Endothelial cell of umbilical vein (primary cell): ENCODE measurements at regions not wholly inside any gene's neighbourhood (a gene's known extent, or its start where the extent isn't known, plus 50 kb on each side); places are given as distances from the start of the nearest gene placed in this dataset.

Experiments used
- BruUV-seq: library from RNA; stranded (reverse); fragments of 400-500 nt; replicated peaks from 2 replicates; lab custom pipeline; 2021; lab: Mats Ljungman, UMichigan
- CTCF ChIA-PET: fragments of 300-600, 350-600 bp; sonication (Branson Sonifier 250); formaldehyde crosslinking; loops from one replicate; lab custom pipeline; 2021; ENCODE audit warnings: antibody characterized with exemption, inconsistent platforms; lab: Charles Lee
- POLR2A ChIA-PET: fragments of 300-600, 350-600 bp; sonication (Branson Sonifier 250); formaldehyde crosslinking; loops from one replicate; lab custom pipeline; 2021; ENCODE audit warnings: antibody characterized with exemption, inconsistent platforms; lab: Charles Lee
- DNase-seq: peaks from one replicate; pipeline ENCODE4 v3.0.0-alpha.2; 2011; ENCODE audit warnings: low read depth, low spot score
- FAIRE-seq: peaks from 2 replicates; lab custom pipeline; 2011; peaks lifted over from hg19 to GRCh38; lab: Jason Lieb, UNC
- H2AFZ ChIP-seq: 2 replicates; pipeline ENCODE4 v1.6.0; 2012; ENCODE audit warnings: low read depth, low read length, control low read depth, inconsistent platforms
- H3K27ac ChIP-seq: 2 replicates; pipeline ENCODE4 v1.5.1; 2011; ENCODE audit warnings: low read depth, mild to moderate bottlenecking, control low read depth, low read length, moderate library complexity; ENCODE audit not compliant: insufficient read depth
- H3K27me3 ChIP-seq, 2 experiments: 2 replicates each; pipeline versions ENCODE4 v1.6.0 to v1.6.1; 2011; ENCODE audit warnings: low read length in 2 of 2, mixed read lengths in 1 of 2; ENCODE audit not compliant: control insufficient read depth in 2 of 2, insufficient read depth in 2 of 2
- H3K36me3 ChIP-seq, 2 experiments: 2 replicates in 1 of 2; 3 replicates in 1 of 2; pipeline ENCODE4 v1.5.1; 2011; ENCODE audit warnings: low read length in 2 of 2, mild to moderate bottlenecking in 1 of 2, moderate library complexity in 1 of 2; ENCODE audit not compliant: control insufficient read depth in 2 of 2, insufficient read depth in 2 of 2; ENCODE audit errors: extremely low read depth in 1 of 2
- H3K4me1 ChIP-seq: 3 replicates; pipeline ENCODE4 v1.5.1; 2011; ENCODE audit warnings: mild to moderate bottlenecking, low read length; ENCODE audit not compliant: control insufficient read depth, insufficient read depth; ENCODE audit errors: extremely low read depth
- H3K4me2 ChIP-seq: 2 replicates; pipeline ENCODE4 v1.6.1; 2011; ENCODE audit warnings: low read length, control low read depth, mixed read lengths; ENCODE audit not compliant: insufficient read depth
- H3K4me3 ChIP-seq, 3 experiments: fragments of 200-600 bp in 1 of 3; sonication (generic), shearing (Covaris generic) in 1 of 3; replicated peaks in 1 of 3; 2 replicates each; pipeline ENCODE4 v1.5.1; 2011 to 2016; ENCODE audit warnings: control low read depth in 3 of 3, low read length in 3 of 3, mild to moderate bottlenecking in 2 of 3, inconsistent platforms in 1 of 3, low read depth in 1 of 3, moderate library complexity in 1 of 3; ENCODE audit not compliant: insufficient read depth in 1 of 3
- H3K79me2 ChIP-seq: 2 replicates; pipeline ENCODE4 v1.6.0; 2012; ENCODE audit warnings: low read length, inconsistent platforms; ENCODE audit not compliant: control insufficient read depth, insufficient read depth
- H3K9ac ChIP-seq: replicated peaks from 2 replicates; pipeline ENCODE3; 2011; ENCODE audit warnings: low read length, control low read depth; ENCODE audit not compliant: insufficient read depth; ENCODE audit errors: extremely low read depth
- H3K9me1 ChIP-seq: replicated peaks from 3 replicates; pipeline ENCODE4 v1.6.0; 2011; ENCODE audit warnings: mild to moderate bottlenecking, low read length; ENCODE audit not compliant: control insufficient read depth, insufficient read depth; ENCODE audit errors: extremely low read depth
- H3K9me3 ChIP-seq: replicated peaks from 2 replicates; pipeline ENCODE4 v1.5.1; 2012; ENCODE audit warnings: low read length, inconsistent platforms; ENCODE audit not compliant: control insufficient read depth, insufficient read depth
- H4K20me1 ChIP-seq: replicated peaks from 2 replicates; pipeline ENCODE3; 2011; ENCODE audit warnings: mild to moderate bottlenecking, low read length; ENCODE audit not compliant: control insufficient read depth, insufficient read depth; ENCODE audit errors: extremely low read depth
- EZH2 ChIP-seq: IDR thresholded peaks from 2 replicates; pipeline ENCODE4 v1.6.1; 2012; ENCODE audit warnings: borderline replicate concordance, low read depth, mild to moderate bottlenecking, moderate library complexity, low read length, inconsistent platforms; ENCODE audit not compliant: severe bottlenecking
- FOS ChIP-seq: IDR thresholded peaks from 2 replicates; pipeline ENCODE4 v1.6.1; 2011; ENCODE audit warnings: mild to moderate bottlenecking, low read length, moderate library complexity, borderline replicate concordance; ENCODE audit not compliant: insufficient read depth
- GATA2 ChIP-seq: IDR thresholded peaks from 2 replicates; pipeline ENCODE4 v1.7.0; 2011; ENCODE audit warnings: low read depth, mild to moderate bottlenecking, moderate library complexity, mixed read lengths, low read length; ENCODE audit not compliant: insufficient read length, insufficient read depth
- JUN ChIP-seq: IDR thresholded peaks from 2 replicates; pipeline ENCODE4 v1.6.1; 2011; ENCODE audit warnings: borderline replicate concordance, low read depth; ENCODE audit not compliant: insufficient read length, insufficient read depth
- MYC ChIP-seq: IDR thresholded peaks from one replicate; pipeline ENCODE4 v1.6.1; 2011; ENCODE audit warnings: mild to moderate bottlenecking, low read depth, low read length
- POLR2A ChIP-seq: IDR thresholded peaks from 2 replicates; pipeline ENCODE4 v1.6.1; 2012; ENCODE audit warnings: low read depth, mild to moderate bottlenecking, control low read depth, low read length
- POLR2AphosphoS5 ChIP-seq: IDR thresholded peaks from 2 replicates; pipeline ENCODE4 v1.6.1; 2012; ENCODE audit warnings: low read depth, mild to moderate bottlenecking, control low read depth, low read length, moderate library complexity; ENCODE audit not compliant: insufficient read depth
- dilution Hi-C: fragments of 300-500 bp; cut with MboI; formaldehyde crosslinking; loops from one replicate; pipeline ENCODE4 v1.15.0; 2019; ENCODE audit warnings: low sequenced_read_pairs; ENCODE audit not compliant: extremely low pct_ligation_motif_present
- intact Hi-C: fragments of 100-400 bp; cut with micrococcal nuclease; formaldehyde crosslinking; loops from one replicate; pipeline ENCODE4 v1.10.0; 2022
- TF ChIP-seq, protein P1 (sequence below): IDR thresholded peaks from 2 replicates; pipeline ENCODE4 v1.6.1; 2011; ENCODE audit not compliant: insufficient read depth, insufficient read length
- TF ChIP-seq, protein P2 (sequence below), 2 donors: IDR thresholded peaks; 1 replicate in 1 of 2; 2 replicates in 1 of 2; pipeline ENCODE4 v1.5.1; 2011; ENCODE audit warnings: low read length in 2 of 2, mild to moderate bottlenecking in 2 of 2, moderate library complexity in 2 of 2, control low read depth in 1 of 2, inconsistent platforms in 1 of 2, low read depth in 1 of 2; ENCODE audit not compliant: insufficient read depth in 1 of 2; ENCODE audit errors: extremely low read depth in 1 of 2

DNA sequence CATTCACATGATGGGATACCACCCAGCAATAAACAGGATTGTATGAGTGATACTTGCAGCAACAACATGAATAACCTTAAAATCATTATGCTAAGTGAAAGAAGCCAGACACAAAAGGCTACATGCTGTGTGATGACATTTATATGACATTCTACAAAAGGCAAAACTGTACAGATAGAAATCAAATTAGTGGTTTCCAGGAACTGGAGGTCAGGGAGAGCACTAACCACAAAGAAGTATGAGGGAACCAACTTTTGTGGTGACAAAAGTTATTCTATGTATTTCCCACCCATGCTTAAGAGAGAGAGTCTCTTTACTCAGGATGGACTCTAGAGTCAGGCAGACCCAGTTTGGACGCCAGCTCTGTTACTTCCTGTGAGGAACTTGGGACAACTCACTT is 364.5 kb upstream of the DAB1 start:
- TF ChIP-seq JUN: no peak
- TF ChIP-seq, protein P1, sequence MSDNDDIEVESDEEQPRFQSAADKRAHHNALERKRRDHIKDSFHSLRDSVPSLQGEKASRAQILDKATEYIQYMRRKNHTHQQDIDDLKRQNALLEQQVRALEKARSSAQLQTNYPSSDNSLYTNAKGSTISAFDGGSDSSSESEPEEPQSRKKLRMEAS: no peak
- TF ChIP-seq EZH2: no peak
- no peak for TF ChIP-seq GATA2
- TF ChIP-seq MYC: no peak
- TF ChIP-seq, protein P2, sequence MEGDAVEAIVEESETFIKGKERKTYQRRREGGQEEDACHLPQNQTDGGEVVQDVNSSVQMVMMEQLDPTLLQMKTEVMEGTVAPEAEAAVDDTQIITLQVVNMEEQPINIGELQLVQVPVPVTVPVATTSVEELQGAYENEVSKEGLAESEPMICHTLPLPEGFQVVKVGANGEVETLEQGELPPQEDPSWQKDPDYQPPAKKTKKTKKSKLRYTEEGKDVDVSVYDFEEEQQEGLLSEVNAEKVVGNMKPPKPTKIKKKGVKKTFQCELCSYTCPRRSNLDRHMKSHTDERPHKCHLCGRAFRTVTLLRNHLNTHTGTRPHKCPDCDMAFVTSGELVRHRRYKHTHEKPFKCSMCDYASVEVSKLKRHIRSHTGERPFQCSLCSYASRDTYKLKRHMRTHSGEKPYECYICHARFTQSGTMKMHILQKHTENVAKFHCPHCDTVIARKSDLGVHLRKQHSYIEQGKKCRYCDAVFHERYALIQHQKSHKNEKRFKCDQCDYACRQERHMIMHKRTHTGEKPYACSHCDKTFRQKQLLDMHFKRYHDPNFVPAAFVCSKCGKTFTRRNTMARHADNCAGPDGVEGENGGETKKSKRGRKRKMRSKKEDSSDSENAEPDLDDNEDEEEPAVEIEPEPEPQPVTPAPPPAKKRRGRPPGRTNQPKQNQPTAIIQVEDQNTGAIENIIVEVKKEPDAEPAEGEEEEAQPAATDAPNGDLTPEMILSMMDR (IDR thresholded peaks at IDR 0.05; ENCODE audit: extremely low read depth in 1 of 2, insufficient read depth in 1 of 2, low read depth in 1 of 2, low read length in 2 of 2): no peak
- TF ChIP-seq POLR2A: no peak
- TF ChIP-seq FOS: no peak
- TF ChIP-seq POLR2AphosphoS5: no peak
- intact Hi-C loops: no loop called here
- no peak overlapping the region for H3K9ac ChIP-seq

More for the DNA sequence above, 364.5 kb upstream of the DAB1 start:
- ChIA-PET CTCF (no interaction called here), POLR2A (no interaction called here)
- Histone ChIP-seq H3K9me1 (no peaks in the 10 kb centered on the region), H2AFZ (no peak overlapping the region), H3K4me2 (no peak overlapping the region), H3K27ac (no peak overlapping the region), H3K4me3 (no peak overlapping the region), H3K27me3 (no peaks in the 10 kb centered on the region), H3K36me3 (no peaks in the 10 kb centered on the region), H4K20me1 (no peaks in the 10 kb centered on the region), H3K79me2 (no peaks in the 10 kb centered on the region), H3K4me1 (no peaks in the 10 kb centered on the region), H3K9me3 (no peaks in the 10 kb centered on the region)
- dilution Hi-C loops: no loop called here
- no TSS peak for BruUV-seq
- DNase-seq (no peak), FAIRE-seq (no peak)
